OCI-LY1 (cell line): ENCODE measurements at regions not wholly inside any gene's neighbourhood (a gene's known extent, or its start where the extent isn't known, plus 50 kb on each side); places are given as distances from the start of the nearest gene placed in this dataset.

ENCODE experiments used
- H2AFZ ChIP-seq: fragments of 200-600 bp; sonication (generic), shearing (Covaris generic); 2 replicates; pipeline ENCODE4 v1.6.0; 2014; ENCODE audit warnings: antibody characterized with exemption, mild to moderate bottlenecking, low read length
- H3F3A ChIP-seq: fragments of 200-600 bp; sonication (generic), shearing (Covaris generic); 2 replicates; pipeline ENCODE4 v1.6.0; 2014; ENCODE audit warnings: mild to moderate bottlenecking, antibody characterized with exemption, low read length, moderate library complexity; ENCODE audit not compliant: insufficient read depth
- H3K27ac ChIP-seq: fragments of 200-600 bp; sonication (generic); 2 replicates; pipeline ENCODE4 v1.5.1; 2014; ENCODE audit warnings: low read length, mixed run types, mild to moderate bottlenecking, low read depth; ENCODE audit not compliant: poor library complexity, severe bottlenecking
- H3K27me3 ChIP-seq: fragments of 200-600 bp; sonication (generic); 2 replicates; pipeline ENCODE4 v1.6.0; 2014; ENCODE audit warnings: antibody characterized with exemption, mild to moderate bottlenecking, low read length, moderate library complexity; ENCODE audit not compliant: insufficient read depth
- H3K36me3 ChIP-seq: fragments of 200-600 bp; sonication (generic); 2 replicates; pipeline ENCODE4 v1.6.1; 2014; ENCODE audit warnings: mild to moderate bottlenecking, antibody characterized with exemption, low read length, moderate library complexity, mixed read lengths; ENCODE audit not compliant: insufficient read depth
- H3K4me1 ChIP-seq: fragments of 200-600 bp; sonication (generic); 2 replicates; pipeline ENCODE4 v1.5.1; 2014; ENCODE audit warnings: mild to moderate bottlenecking, low read length, moderate library complexity; ENCODE audit not compliant: insufficient read depth, severe bottlenecking
- H3K4me2 ChIP-seq: fragments of 200-600 bp; sonication (generic), shearing (Covaris generic); 2 replicates; pipeline ENCODE4 v1.6.1; 2014; ENCODE audit warnings: low read length
- H3K4me3 ChIP-seq: fragments of 200-600 bp; sonication (generic); 2 replicates; pipeline ENCODE4 v1.5.1; 2014; ENCODE audit warnings: low read length, low read depth, mild to moderate bottlenecking, mixed read lengths; ENCODE audit not compliant: poor library complexity, severe bottlenecking
- H3K79me2 ChIP-seq: fragments of 200-600 bp; shearing (Covaris generic); 2 replicates; pipeline ENCODE4 v1.6.1; 2016; ENCODE audit warnings: mixed run types, low read length, mixed read lengths; ENCODE audit not compliant: insufficient read depth
- H3K9ac ChIP-seq: fragments of 200-600 bp; sonication (generic), shearing (Covaris generic); 2 replicates; pipeline ENCODE4 v1.6.1; 2014; ENCODE audit warnings: mild to moderate bottlenecking, low read length, mixed read lengths
- H3K9me2 ChIP-seq: fragments of 200-600 bp; sonication (generic), shearing (Covaris generic); 2 replicates; pipeline ENCODE4 v1.6.1; 2014; ENCODE audit warnings: low read depth, mild to moderate bottlenecking, low read length, mixed read lengths
- H3K9me3 ChIP-seq: fragments of 200-600 bp; shearing (Covaris generic); 2 replicates; pipeline ENCODE4 v1.6.1; 2014; ENCODE audit warnings: low read length, mixed read lengths
- H4K20me1 ChIP-seq: fragments of 200-600 bp; sonication (generic), shearing (Covaris generic); 2 replicates; pipeline ENCODE4 v1.6.0; 2016; ENCODE audit warnings: mild to moderate bottlenecking, low read length; ENCODE audit not compliant: insufficient read depth
- CTCF ChIP-seq: fragments of 200-600 bp; sonication (generic), shearing (Covaris generic); IDR thresholded peaks from 2 replicates; pipeline ENCODE4 v1.5.1; 2017; ENCODE audit warnings: mild to moderate bottlenecking, antibody characterized with exemption, low read length, moderate library complexity, mixed read lengths
- EZH2 ChIP-seq: fragments of 200-600 bp; sonication (generic), shearing (Covaris generic); IDR thresholded peaks from 2 replicates; pipeline ENCODE4 v1.8.0; 2017; ENCODE audit warnings: borderline replicate concordance, mixed run types, mild to moderate bottlenecking, antibody characterized with exemption, low read length, moderate library complexity, mixed read lengths

- no peaks in the 10 kb centered on the region for H4K20me1 ChIP-seq
- H3K27me3 ChIP-seq: no peaks in the 10 kb centered on the region
- H3K36me3 ChIP-seq: no peaks in the 10 kb centered on the region
- no peak overlapping the region for H2AFZ ChIP-seq
- H3K9me3 ChIP-seq: no peaks in the 10 kb centered on the region
- H3F3A ChIP-seq: no peaks in the 10 kb centered on the region
- H3K27ac ChIP-seq: no peak overlapping the region
- H3K79me2 ChIP-seq: no peaks in the 10 kb centered on the region
- H3K4me2 ChIP-seq: no peak overlapping the region
- no peaks in the 10 kb centered on the region for H3K4me1 ChIP-seq
- H3K4me3 ChIP-seq: no peak overlapping the region
- no peak for TF ChIP-seq EZH2
- no peak for TF ChIP-seq CTCF
- no peak overlapping the region for H3K9ac ChIP-seq
- H3K9me2 ChIP-seq: no peaks in the 10 kb centered on the region
Measured at GRCh38 chr11:29490938-29491337, 525.9 kb downstream of the KCNA4 start.

DNA sequence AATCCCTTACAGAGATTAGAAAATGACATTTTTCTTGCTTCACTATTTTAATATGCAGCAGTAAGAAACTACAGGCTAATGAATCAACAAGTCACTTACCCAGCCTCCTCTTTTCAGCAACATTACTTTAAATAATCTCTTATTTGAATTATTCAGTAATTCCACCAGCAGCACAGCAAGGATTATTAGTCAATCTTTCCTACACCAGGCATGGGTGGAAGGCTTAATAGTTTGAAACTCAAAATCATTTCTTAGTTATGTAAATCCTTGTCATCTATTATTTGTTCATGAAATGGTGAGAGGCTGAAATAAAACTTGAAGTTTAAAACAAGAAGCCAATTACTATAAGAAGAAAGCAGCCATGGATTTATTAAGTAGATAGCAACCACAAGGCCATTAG, 530.5 kb downstream of the KCNA4 start:
- no peak overlapping the region for H3K27ac ChIP-seq
- H3K9ac ChIP-seq: no peak overlapping the region
- no peaks in the 10 kb centered on the region for H3K9me3 ChIP-seq
- no peak overlapping the region for H3K4me3 ChIP-seq
- H3K4me1 ChIP-seq: no peaks in the 10 kb centered on the region
- H3K4me2 ChIP-seq: no peak overlapping the region
- no peaks in the 10 kb centered on the region for H3K27me3 ChIP-seq
- H4K20me1 ChIP-seq: no peaks in the 10 kb centered on the region
- no peak overlapping the region for H2AFZ ChIP-seq
- TF ChIP-seq CTCF: no peak
- no peak for TF ChIP-seq EZH2
- H3K36me3 ChIP-seq: no peaks in the 10 kb centered on the region
- no peaks in the 10 kb centered on the region for H3K79me2 ChIP-seq
- H3F3A ChIP-seq: no peaks in the 10 kb centered on the region
- H3K9me2 ChIP-seq: no peaks in the 10 kb centered on the region

DNA sequence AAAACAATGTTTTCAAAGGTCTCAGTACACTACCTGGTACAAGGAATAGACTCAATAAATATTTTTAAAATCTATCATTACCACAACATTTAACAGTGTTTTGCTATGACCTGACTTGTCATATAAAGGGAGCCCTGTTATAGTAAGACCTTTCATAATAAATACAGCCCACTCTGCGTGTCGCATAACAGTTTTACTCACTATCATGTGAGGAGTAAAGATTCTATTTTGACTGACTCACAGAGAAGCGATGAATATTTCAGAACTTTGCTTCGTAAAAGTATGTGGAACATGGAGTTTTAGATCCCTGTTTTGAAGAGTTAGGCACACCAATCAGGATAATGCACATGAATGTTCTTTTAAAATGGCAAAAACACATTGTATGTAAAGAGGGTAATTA, 531.2 kb downstream of the KCNA4 start:
- H3K79me2 ChIP-seq: no peaks in the 10 kb centered on the region
- no peaks in the 10 kb centered on the region for H3F3A ChIP-seq
- H3K9ac ChIP-seq: no peak overlapping the region
- no peaks in the 10 kb centered on the region for H4K20me1 ChIP-seq
- no peak overlapping the region for H3K4me2 ChIP-seq
- no peaks in the 10 kb centered on the region for H3K9me2 ChIP-seq
- H3K9me3 ChIP-seq: no peaks in the 10 kb centered on the region
- H3K4me1 ChIP-seq: no peaks in the 10 kb centered on the region
- H2AFZ ChIP-seq: no peak overlapping the region
- no peaks in the 10 kb centered on the region for H3K36me3 ChIP-seq
- no peak overlapping the region for H3K27ac ChIP-seq
- H3K4me3 ChIP-seq: no peak overlapping the region
- TF ChIP-seq CTCF (no peak), EZH2 (no peak)
- no peaks in the 10 kb centered on the region for H3K27me3 ChIP-seq
